Peyer's patch (tissue), 4 donors: ENCODE measurements at regions not wholly inside any gene's neighbourhood (a gene's known extent, or its start where the extent isn't known, plus 50 kb on each side); places are given as distances from the start of the nearest gene placed in this dataset.

Experiments
- CTCF ChIP-seq, 6 experiments: fragments of 450-650 bp in 4 of 6; fragments of 200-600 bp in 2 of 6; sonication (generic) in 1 of 6; IDR thresholded peaks; one replicate each; pipeline ENCODE4 v1.5.1; 2017 to 2019; ENCODE audit warnings: antibody characterized with exemption in 6 of 6, mild to moderate bottlenecking in 3 of 6, moderate library complexity in 1 of 6
- POLR2A ChIP-seq, 2 donors: fragments of 450-650 bp; IDR thresholded peaks; one replicate each; pipeline ENCODE4 v1.5.1; 2017; ENCODE audit warnings: antibody characterized with exemption in 2 of 2, mild to moderate bottlenecking in 2 of 2, moderate library complexity in 2 of 2

GRCh38 chr1:24992761-24993211, 62.7 kb upstream of the RUNX3 start:
- TF ChIP-seq POLR2A (IDR thresholded peaks at IDR 0.05): no peak
- TF ChIP-seq CTCF (IDR thresholded peaks at IDR 0.05): no peak
